Thyroid gland (tissue), 4 donors: ENCODE measurements at regions not wholly inside any gene's neighbourhood (a gene's known extent, or its start where the extent isn't known, plus 50 kb on each side); places are given as distances from the start of the nearest gene placed in this dataset.
"Not testable (repeated sequence)": the region's sequence is repeated elsewhere in the genome, so short reads cannot be mapped to it uniquely, and the experiment has no call there.

ENCODE experiments used
- DNase-seq, 2 donors: peaks; one replicate each; pipeline ENCODE4 v3.0.0-alpha.2; 2019
- H3K27ac ChIP-seq, 3 donors: fragments of 200-600 bp; sonication (generic); 1 replicate in 2 of 3; 2 replicates in 1 of 3; pipeline ENCODE4 v1.5.1; 2016 to 2019; ENCODE audit warnings: mild to moderate bottlenecking in 1 of 3, moderate library complexity in 1 of 3
- H3K27me3 ChIP-seq: fragments of 200-600 bp; sonication (generic); one replicate; pipeline ENCODE4 v1.5.1; 2019
- H3K36me3 ChIP-seq, 2 donors: fragments of 200-600 bp; sonication (generic); one replicate each; pipeline ENCODE4 v1.5.1; 2016 to 2019
- H3K4me1 ChIP-seq, 2 donors: fragments of 200-600 bp; sonication (generic); one replicate each; pipeline ENCODE4 v1.5.1; 2017 to 2019
- H3K4me3 ChIP-seq, 3 donors: fragments of 200-600 bp; sonication (generic); replicated peaks in 1 of 3; 1 replicate in 2 of 3; 2 replicates in 1 of 3; pipeline ENCODE4 v1.5.1; 2016; ENCODE audit warnings: mild to moderate bottlenecking in 1 of 3
- H3K9me3 ChIP-seq: fragments of 200-600 bp; sonication (generic); one replicate; pipeline ENCODE4 v1.5.1; 2017
- POLR2A ChIP-seq, 2 donors: fragments of 450-650 bp; IDR thresholded peaks; one replicate each; pipeline ENCODE4 v1.6.1; 2017; ENCODE audit warnings: antibody characterized with exemption in 2 of 2, mild to moderate bottlenecking in 2 of 2, moderate library complexity in 1 of 2
- WGBS, 2 donors: methylation state at CpG; one replicate each; pipeline ENCODE4 v1.1.5; 2017; 5-methylcytosine and 5-hydroxymethylcytosine counted together
- intact Hi-C: fragments of 100-400 bp; cut with DNase I; formaldehyde crosslinking; loops from one replicate; pipeline ENCODE4 v1.15.1; 2023
- TF ChIP-seq, protein P1 (sequence below), 6 experiments: fragments of 200-600 bp in 3 of 6; fragments of 450-650 bp in 3 of 6; sonication (generic) in 3 of 6; IDR thresholded peaks; one replicate each; pipeline ENCODE4 v1.5.1; 2016 to 2019; ENCODE audit warnings: antibody characterized with exemption in 6 of 6, mild to moderate bottlenecking in 2 of 6, inconsistent platforms in 1 of 6, moderate library complexity in 1 of 6

DNA sequence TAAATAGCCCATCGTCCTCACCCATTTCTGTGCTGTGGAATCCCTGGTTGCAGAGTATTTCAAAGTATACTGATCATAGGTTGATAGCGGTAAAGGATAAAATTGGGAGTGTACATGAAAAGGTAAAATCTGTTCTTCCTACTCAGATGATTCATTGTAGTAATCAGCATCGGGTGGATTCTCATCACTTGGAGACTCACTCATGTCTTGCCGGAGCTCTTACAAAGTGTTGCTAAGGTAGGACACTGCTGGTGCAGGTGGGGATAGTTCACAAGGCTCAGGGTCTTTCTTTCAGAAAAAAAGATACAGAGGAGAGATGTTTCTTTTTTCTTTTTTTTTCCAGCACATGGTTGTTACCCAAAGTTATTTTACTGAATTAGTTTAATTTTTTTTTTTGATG, 84.8 kb downstream of the MTNR1B start:
- Histone ChIP-seq H3K4me1 (peaks cover 6 to 9% of the 10 kb centered on the region in 2 donors), H3K27me3 (no peaks in the 10 kb centered on the region), H3K36me3 (no peaks in the 10 kb centered on the region), H3K27ac (no peak overlapping the region), H3K9me3 (no peaks in the 10 kb centered on the region), H3K4me3 (no peak overlapping the region)
- no peak for DNase-seq
- intact Hi-C loops, result no loop called here
- TF ChIP-seq, protein P1, sequence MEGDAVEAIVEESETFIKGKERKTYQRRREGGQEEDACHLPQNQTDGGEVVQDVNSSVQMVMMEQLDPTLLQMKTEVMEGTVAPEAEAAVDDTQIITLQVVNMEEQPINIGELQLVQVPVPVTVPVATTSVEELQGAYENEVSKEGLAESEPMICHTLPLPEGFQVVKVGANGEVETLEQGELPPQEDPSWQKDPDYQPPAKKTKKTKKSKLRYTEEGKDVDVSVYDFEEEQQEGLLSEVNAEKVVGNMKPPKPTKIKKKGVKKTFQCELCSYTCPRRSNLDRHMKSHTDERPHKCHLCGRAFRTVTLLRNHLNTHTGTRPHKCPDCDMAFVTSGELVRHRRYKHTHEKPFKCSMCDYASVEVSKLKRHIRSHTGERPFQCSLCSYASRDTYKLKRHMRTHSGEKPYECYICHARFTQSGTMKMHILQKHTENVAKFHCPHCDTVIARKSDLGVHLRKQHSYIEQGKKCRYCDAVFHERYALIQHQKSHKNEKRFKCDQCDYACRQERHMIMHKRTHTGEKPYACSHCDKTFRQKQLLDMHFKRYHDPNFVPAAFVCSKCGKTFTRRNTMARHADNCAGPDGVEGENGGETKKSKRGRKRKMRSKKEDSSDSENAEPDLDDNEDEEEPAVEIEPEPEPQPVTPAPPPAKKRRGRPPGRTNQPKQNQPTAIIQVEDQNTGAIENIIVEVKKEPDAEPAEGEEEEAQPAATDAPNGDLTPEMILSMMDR (IDR thresholded peaks at IDR 0.05), result no peak
- TF ChIP-seq POLR2A (IDR thresholded peaks at IDR 0.05), result no peak
- WGBS, 2 donors, result 85 to 94% methylated on average over 4 of the region's 4 CpGs

DNA sequence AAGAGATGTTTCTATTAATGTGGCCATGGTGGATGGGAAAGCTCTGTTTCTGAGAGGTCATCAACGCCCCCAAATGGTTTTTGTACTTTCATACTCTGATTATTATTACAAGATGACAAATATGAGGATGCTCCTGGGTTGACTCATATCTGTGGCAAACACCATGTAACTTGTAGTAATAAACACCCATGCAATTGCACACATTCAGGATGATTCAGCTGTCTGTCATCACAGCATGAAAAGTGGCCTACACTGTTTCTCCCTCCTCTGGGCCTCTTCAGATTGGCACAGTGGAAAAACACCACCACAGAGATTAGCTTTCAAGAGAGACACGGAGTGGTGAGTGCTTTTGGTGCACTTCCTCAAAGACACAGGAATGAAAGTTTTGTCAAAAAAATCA, 85.4 kb downstream of the MTNR1B start:
- peaks cover 11 to 12% of the 10 kb centered on the region in 2 donors for H3K4me1 ChIP-seq
- H3K27me3 ChIP-seq, result no peaks in the 10 kb centered on the region
- no peaks in the 10 kb centered on the region for H3K36me3 ChIP-seq
- intact Hi-C loops, result no loop called here
- no peak for TF ChIP-seq POLR2A (IDR thresholded peaks at IDR 0.05)
- TF ChIP-seq, protein P1 (IDR thresholded peaks at IDR 0.05), result no peak
- DNase-seq, result no peak
- no peaks in the 10 kb centered on the region for H3K9me3 ChIP-seq
- no peak overlapping the region for H3K27ac ChIP-seq
- no peak overlapping the region for H3K4me3 ChIP-seq
- WGBS, 2 donors, result 77 to 78% methylated on average over 2 of the region's 2 CpGs

DNA sequence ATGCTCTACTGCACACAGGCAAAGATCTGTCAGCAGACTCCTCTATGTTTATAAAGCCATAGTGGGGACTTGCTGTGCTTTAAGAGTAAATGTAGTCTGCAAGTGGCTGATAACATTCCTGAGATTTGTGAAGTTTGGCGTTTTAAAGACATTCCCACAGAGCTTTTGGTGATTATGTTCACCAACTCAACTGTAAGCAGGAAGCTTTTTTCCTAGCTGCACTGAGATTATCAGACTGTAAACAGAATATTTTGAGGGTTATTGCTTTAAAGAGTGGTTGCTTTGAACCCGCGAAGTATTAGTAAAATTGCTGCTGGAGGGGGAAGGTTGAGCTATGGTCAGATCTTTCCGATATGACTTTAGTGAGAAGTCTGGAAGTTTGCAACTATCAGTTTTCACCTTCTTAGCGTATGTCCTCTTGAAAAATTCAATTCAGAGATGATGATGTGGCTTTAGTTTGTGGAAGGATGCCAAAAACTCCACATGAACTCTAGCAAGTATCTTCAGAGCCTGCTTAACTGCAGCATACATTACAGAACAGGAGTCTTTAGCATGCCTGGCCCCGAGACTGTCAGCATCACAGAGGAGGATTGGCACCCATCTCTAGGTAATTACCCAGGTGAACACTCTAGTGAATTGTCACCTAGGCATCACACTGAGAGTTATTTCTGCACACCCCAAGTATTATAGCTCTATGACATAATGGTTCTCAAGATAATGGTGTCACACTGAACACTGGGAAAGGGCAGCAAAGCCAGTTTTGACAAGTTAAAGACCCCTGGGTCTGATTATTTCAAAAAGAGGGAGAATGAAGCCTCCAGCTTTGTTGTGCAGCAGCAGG, 89.9 kb downstream of the MTNR1B start:
- Histone ChIP-seq H3K4me1 (peaks cover 11 to 12% of the 10 kb centered on the region in 2 donors), H3K36me3 (no peaks in the 10 kb centered on the region), H3K27me3 (no peaks in the 10 kb centered on the region), H3K4me3 (no peak overlapping the region), H3K9me3 (no peaks in the 10 kb centered on the region), H3K27ac (no peak overlapping the region)
- DNase-seq, result peak; percentile 17 to 26
- TF ChIP-seq, protein P1 (IDR thresholded peaks at IDR 0.05), result no peak
- TF ChIP-seq POLR2A (IDR thresholded peaks at IDR 0.05), result no peak
- intact Hi-C loops, result no loop called here
- WGBS, 2 donors, result 17 to 31% methylated on average over 6 of the region's 6 CpGs

DNA sequence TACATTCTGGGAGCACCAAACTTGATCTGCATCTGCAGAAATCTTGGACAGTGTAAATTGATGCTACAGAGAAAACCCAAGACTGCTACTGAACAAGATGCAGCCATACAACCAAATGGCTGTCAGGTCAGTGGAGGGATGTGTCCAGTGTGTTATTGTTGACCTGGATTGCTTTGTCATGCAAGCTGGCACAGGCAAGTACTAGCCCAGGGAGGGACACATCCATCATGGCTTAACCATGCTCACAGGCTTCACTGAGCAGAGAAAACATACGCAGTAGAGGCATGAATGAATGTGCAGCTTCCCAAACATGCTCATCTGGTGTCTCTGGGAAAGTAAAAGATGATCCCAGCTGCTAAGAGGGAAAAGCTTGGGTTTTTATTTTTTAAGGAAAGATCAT, 93.6 kb downstream of the MTNR1B start:
- WGBS, 2 donors, result 95% methylated on average over 1 of the region's 1 CpG
- Histone ChIP-seq H3K27me3 (no peaks in the 10 kb centered on the region), H3K27ac (no peak overlapping the region), H3K36me3 (no peaks in the 10 kb centered on the region), H3K4me1 (peaks cover 10 to 12% of the 10 kb centered on the region in 2 donors), H3K9me3 (no peaks in the 10 kb centered on the region), H3K4me3 (no peak overlapping the region)
- DNase-seq, result no peak
- intact Hi-C loops, result no loop called here
- no peak for TF ChIP-seq POLR2A (IDR thresholded peaks at IDR 0.05)
- TF ChIP-seq, protein P1 (IDR thresholded peaks at IDR 0.05), result no peak

DNA sequence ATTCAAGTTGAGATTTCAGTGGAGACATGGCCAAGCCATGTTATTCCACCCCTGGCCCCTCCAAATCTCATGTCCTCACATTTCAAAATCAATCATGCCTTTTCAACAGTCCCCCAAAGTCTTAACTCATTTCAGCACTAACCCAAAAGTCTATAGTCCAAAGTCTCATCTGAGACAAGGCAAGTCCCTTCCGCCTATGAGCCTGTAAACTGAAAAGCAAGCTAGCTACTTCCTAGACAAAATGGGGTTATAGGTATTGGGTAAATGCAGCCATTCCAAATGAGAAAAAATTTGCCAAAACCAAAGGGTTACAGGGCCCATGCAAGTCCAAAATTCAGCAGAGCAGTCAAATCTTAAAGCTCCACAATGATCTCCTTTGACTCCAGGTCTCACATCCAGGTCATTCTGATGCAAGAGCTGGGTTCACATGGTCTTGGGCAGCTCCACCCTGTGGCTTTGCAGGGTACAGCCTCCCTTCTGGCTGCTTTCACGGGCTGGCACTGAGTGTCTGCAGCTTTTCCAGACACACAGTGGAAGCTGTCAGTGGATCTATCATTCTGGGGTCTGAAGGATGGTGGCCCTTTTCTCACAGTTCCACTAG, 95.7 kb downstream of the MTNR1B start:
- H3K36me3 ChIP-seq, H3K27me3 ChIP-seq, DNase-seq, H3K4me3 ChIP-seq, H3K27ac ChIP-seq, intact Hi-C loops, H3K9me3 ChIP-seq, H3K4me1 ChIP-seq: not testable (repeated sequence)
- 69 to 74% methylated on average over 2 of the region's 2 CpGs for WGBS, 2 donors
